ENCODE measurements at regions not wholly inside any gene's neighbourhood (a gene's known extent, or its start where the extent isn't known, plus 50 kb on each side); places are given as distances from the start of the nearest gene placed in this dataset.
"Not testable (repeated sequence)": the region's sequence is repeated elsewhere in the genome, so short reads cannot be mapped to it uniquely, and the experiment has no call there.

DNA sequence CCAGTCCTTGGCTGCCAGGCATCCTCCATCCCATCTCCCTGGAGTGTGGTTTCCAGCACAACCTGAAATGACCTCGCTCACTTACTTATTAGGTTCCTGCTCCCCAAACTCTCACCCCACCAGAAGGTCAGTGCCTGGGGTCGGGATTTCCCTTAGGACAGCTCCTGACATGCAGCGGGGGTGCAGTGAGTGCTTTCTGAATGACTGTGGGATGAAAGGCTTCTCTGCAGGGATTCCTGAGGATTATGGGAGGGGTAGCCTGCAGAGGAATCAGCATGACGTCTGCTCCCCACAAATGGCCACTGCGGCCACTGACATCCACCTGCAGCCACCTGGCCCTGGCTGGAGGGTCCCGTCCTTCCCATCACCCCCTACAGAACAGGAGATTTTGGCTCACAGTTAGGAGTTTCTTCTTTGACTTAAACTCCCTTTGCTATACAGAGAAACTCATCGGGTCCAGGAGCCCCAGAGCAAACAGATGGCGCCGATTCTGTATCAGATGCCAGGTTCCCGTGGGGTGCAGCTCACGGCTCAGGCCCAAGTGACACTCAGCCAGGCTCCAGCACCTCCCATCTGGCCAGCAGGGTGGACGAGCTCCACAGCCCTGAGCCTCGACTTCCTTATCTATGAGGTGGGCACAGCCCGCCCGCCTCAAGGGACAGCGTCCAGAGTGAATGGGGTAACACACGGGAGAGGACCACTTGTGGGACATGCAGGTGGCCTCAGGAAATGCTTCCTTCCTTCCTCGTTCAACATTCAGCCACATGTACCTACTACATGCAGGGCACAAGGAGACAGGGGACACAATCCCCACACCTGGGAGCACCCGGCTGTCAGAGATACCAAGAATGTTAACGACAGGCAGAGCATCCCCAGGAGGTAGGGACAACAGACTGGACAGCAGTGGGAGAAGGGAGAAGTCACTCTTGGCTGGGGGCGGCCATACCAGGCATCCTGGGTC is 69.8 kb downstream of the RMI2 start:
- no peak for DNase-seq (ENCODE audit: low spot score)

DNA sequence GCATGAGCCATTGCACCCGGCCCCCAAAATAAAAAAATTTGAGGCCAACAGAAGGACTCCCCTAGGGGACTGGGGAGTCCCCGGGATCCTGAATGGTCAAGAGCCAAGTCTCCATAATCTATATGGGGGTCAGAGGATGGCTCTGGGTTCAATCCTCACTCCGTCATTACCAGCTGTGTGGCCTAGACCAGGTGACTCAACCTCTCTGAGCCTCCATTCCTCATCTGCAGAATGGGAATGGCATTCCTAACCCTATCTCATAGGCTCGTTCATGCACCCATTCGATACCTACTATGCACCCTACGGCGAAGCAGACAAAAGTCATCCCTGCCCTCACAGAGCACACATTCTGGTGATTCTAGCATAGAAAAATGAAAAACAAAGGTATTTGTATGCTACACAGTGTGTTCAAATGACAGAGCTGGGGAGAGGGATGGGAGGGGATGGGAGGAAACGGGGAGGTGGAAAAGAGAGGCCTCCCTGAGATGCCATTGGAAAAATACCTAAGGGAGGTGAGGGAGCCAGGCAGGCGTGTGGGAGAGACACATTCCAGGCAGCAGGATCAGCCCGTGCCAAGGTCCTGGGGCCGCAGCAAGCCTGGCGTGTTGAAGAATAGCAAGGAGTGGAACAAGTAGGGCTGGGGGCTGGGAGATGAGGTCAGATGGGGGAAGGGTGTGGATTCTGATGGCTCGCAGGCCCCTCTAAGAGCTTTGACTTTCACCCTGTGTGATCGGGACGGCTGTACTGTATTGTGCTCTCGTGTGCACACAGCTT is 71.2 kb downstream of the RMI2 start:
- no peak for DNase-seq (ENCODE audit: low spot score)

DNA sequence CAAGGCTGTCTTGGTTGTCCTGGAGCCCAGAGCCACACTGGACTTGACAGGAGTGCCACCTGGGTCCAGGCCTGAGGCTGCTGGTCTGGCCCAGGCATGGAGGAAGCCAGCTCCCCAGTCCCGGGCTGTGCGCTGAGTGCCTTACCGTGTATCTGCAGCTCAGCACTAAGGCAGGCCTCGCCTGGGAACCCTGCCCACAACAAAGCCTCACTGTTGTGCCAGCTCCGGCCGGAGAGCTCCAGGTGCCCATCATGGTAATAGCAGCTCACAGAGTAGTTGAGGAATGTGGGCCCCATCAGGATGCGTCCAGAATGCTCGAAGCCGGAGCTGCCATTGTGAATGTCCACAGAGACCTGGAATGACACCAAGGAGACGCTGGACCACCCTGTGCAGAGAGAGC is 72.2 kb downstream of the RMI2 start:
- no peak for DNase-seq (ENCODE audit: low spot score)

DNA sequence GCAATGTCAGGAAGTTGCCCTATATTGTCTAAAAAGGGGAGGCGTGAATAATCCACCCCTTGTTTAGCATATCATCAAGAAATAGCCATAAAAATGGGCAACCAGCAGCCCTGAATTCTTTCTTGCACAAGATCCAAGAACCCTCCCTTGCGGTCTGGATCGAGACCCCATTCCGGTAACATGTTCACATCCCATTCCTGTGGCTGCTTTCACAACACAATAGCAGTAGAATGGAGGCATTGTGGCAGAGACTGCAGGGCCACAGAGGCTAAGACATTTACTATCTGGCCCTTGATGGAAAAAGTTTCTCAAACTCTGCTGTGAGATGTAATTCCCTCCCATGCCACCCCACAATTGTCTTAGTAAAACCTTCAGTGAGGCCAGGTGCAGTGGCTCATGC is 73.2 kb downstream of the RMI2 start:
- no peak for DNase-seq (ENCODE audit: low spot score)

DNA sequence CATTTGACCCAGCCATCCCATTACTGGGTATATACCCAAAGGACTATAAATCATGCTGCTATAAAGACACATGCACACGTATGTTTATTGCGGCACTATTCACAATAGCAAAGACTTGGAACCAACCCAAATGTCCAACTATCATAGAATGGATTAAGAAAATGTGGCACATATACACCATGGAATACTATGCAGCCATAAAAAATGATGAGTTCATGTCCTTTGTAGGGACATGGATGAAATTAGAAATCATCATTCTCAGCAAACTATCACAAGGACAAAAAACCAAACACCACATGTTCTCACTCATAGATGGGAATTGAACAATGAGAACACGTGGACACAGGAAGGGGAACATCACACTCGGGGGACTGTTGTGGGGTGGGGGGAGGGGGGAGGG is 74.8 kb downstream of the RMI2 start:
- DNase-seq (ENCODE audit: low spot score) = not testable (repeated sequence)

DNA sequence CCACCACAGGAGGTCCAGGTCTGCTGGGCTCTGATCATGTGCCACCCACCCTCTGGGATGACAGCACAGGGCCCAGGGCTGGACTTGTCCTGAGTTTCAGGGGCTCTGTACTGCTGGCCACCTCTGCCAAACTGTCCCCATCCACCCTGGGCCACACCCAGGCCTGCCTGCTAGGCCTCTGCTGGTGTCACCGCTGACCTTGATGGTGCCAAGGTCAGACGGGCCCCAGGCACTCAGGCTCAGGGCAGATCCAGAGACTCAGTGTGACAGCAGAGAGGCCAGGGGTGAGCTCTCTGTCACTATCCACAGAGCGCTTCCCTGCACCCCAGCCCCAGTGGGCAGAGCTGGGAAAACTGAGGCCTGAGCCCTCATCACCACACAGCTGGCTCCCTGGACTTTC is 75.6 kb downstream of the RMI2 start:
- DNase-seq (ENCODE audit: low spot score) = no peak

DNA sequence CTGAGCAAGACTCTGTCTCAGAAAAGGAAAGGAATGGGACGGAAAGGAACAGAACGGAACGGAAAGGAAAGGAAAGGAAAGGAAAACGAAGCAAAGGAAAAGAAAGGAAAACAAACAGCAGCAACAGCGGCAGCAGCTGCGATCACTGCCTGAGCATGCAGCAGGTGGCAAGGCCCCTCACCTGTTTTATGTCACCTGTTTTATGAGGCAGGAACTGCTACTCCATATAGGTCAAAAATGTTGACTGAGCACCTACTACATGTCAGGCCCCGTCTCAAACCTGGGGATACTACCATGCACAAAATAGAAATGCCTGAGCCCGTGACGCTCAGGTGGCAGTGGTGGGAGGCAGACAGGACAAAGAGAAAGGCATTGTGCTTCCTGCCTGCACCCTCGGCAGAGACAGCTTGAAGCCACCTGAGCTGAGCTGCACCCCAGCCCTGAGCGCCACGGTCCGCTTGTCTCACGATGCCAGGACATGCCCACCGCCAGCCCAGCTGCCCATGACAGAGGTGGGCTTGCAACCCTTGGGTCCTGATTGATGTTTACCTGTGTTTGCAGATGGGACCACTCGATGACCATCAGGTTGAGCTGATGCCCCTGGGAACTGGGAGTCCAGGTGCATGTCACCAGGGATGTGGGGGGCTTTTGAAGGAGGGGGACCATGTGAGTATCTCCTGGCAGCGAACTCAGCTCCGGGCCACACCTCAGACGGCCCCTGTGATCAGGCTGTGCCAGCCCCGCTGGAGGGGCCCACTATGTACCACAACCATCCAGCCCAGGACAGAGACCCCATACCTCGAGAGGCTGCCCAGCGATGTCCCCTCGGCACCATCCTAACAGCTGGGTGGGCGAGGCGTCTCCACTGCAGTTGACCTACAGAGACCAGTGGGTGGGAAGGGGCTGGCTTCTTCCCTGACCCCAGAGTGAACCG is 77.4 kb downstream of the RMI2 start:
- DNase-seq (ENCODE audit: low spot score) = no peak

DNA sequence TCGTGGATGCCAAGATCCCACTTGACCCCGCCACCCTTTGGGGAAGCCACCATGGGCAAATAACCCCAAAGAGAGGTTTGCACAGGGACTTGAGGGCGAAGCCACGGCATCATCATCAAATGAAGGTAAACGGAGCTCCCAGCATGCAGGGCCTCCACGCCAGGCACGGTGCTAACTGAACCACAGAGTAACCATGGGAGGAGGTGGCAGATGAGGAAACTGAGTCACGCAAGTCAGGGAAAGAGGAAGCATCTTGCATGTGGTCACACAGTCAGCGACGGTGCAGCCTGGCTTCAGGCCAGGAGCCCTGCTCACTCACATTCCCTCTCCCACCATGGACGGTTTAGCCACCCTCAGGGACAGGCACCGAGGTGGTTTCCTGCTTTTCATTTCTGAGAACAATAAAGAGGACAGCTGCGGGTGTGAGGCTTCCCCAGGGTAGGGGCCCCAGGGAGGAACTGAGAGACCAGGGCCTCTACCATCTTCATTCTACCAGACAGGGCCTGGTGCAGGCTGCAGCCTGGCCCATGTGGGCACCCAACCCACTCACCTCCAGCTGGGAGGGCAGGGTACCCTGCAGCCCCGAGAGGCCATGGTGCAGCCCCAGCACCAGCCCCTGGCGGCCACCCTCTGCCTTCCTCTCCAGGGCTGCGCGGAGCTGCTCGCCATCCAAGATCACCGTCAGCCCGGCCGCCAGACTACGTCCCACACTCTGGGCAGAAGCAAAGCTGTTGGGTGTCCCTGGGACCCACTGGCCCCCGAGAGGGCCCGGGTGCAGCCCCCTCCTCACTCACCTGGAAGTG is 78.3 kb downstream of the RMI2 start:
- no peak for DNase-seq (ENCODE audit: low spot score)

DNA sequence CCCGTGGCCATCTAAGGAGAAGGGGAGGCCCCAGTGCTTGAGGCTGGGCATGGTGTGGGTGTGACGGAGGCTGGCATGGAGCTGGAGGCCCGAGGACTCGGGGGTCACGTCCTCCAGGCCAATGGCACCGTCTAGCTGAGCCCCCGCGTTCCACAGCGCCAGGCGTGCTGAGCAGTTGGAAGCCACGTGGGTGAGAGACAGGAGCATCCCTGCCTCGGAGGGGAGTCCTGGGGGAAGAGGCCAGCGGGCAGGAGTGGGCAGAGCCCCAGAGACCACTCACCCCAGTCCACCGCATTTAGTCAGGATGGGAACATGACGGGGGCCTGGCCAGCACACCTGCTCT is 78.8 kb downstream of the RMI2 start:
- DNase-seq (ENCODE audit: low spot score) = no peak

DNA sequence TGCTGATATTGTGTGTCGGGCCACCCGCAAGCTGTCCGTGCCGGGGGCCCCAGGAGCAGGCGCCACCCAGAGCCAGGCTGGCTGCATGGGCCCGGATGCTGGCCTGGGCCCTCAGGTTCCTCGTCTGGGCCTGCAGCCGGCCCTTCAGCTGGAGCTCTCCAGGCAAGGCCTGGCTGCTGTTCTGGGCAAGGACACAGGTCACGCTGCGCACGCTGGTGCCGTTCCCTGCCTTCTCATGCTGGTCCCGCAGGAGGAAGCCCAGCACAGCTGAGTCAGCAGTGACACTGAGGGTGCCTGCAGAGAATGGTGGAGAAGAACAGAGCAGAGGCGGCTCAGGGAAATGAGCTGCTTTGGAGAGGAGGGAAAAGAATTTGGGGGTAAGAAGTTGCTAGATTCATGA is 79.9 kb downstream of the RMI2 start:
- DNase-seq (ENCODE audit: low spot score) = no peak

DNA sequence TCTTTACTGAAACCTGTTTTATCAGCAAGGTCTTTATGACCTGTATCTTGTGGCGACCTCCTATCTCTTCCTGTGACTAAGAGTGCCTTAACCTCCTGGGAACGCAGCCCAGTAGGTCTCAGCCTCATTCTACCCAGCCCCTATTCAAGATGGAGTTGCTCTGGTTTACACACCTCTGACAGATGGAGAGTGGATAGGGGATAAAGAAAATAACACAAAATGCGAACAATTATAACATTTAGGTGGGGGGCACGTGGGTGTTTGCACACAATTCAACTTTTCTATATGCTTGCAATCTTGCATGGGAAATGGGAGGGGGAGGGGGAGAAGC is 83.3 kb downstream of the RMI2 start:
- DNase-seq (ENCODE audit: low spot score) = no peak

DNA sequence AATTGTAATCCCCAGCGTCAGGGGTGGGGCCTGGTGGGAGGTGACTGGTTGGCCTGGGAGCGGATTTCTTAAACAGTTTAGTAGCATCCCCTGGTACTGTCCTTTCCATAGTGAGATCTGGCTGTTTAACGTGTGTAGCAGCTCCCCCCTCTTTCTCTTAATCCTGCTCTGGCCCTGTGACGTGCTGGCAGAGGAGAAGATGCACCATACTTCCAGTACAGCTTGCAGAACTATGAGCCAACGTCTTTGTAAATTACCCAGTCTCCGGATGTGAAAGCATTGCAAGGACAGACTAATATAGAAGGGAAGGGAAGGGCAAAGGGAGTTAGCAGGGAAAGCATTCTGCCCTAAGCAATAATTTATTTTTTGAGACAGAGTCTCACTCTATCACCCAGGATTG is 83.9 kb downstream of the RMI2 start:
- no peak for DNase-seq (ENCODE audit: low spot score)

DNA sequence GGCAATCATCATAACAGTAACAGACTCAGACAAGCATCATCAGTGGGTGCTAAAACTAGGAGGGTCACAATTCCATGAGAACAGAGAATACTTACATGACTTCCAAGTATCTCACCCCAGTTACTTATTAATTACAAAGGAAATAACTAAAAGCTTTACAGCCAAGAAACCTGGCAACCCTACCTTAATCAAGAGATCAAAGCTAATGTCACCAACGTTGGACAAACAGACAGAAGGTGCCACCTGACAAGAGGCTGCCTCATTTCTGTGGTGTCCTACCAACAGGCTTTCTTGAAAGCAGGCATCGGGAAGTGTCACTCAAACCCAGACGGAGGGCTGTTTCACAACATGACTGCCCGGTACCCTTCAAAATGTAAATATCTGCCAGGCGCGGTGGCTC is 84.6 kb downstream of the RMI2 start:
- DNase-seq (ENCODE audit: low spot score) = no peak

DNA sequence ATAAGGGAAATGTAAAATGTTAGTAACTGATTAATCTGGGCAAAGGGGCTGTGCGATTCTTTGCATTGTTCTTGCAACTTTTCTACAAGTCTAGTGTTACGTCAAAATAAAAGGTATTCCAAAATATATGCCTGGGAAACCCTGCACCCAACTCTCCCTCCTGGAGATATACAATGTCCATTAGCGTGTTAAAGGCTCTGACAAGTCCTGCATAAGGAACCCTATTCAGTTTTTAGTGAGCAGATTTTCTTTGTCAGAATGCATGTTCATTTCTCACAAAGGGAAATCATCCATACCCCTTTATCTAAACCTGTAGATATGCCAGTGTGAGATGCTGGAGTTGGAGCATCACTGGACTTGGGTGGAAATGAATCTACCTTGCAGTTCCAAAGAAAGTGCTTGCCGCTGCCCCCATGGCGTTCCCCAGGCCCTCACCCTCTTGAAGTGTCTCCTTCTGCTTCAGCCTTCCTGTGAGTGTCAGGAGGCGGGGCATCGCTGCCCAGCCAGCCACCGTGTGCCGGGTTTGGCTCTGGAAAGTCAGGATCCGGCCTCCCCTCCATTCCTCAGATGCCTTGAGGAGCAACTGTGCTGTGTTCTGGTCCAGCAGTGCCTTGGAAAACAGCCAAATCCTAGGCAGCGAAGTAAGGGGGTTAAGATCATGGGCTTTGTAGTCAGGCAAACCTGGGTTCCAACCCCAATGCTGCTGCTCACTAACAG is 85.5 kb downstream of the RMI2 start:
- no peak for DNase-seq (ENCODE audit: low spot score)

DNA sequence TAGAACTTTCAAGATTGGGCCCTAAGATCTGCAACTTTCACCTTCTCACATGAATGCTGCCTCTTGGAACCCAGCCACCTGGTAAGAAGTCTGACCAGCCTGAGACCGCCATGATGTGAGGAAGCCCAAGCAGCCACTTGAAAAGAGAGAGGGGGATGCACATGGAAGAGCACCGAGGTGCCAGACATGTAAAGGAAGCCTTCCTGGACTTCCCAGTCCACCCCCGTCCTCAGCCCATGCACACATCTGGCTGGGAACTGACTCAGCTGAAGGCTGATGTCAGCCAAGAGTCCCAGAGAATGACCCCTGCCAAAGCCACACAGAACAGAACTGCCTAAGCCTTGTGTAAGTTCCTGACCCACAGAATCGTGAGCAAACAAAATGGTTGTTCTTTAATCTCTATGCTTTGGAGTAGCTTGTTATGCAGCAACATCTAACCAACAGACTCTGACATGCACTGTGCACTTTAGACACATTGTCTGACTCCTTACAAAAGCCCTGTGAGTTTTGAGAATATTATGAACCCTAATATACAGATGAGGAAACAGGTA is 86.7 kb downstream of the RMI2 start:
- no peak for DNase-seq (ENCODE audit: low spot score)

DNA sequence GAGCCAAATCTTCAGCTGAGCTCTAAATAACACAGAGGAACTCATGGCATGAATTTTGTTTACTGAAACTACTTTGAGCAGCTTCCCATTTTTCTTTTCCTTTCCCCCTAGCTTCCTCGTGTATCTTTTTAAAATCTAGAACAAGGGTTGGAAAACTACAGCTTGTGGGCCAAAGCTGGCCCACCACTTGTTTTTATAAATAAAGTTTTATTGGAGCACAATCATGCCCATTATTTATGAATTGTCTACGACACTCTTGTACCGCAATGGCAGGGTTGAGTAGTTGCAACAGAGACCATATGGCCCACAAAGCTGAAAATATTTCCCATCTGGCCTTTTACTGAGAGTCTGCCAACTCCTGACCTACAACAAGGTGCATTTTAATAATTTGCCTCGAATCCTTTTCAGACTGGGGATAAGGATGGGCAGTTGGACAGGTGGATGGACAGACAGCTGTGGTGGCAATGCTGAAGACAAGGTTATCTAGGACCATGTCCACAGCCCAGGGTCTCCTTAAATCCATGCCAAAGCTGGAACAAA is 87.7 kb downstream of the RMI2 start:
- DNase-seq (ENCODE audit: low spot score) = no peak

DNA sequence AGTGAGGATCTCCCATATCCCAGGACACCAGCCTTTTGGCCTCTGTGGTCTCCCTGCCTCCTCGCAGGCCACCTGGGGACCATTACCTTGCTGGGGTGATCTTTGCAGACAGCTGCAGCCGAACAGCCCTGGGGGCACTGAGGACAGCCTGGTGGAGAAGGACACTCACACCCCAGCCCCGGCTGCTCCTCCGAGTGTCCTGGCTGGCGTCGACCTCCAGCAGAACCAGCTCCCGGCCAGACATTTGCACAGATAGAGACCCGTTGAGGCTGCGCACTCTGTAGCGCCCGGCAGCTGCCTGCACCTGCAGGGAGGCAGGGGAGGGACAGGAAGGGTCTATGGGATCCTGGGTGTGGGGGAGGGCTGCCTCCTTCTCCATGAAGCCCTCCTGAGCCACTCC is 90.3 kb downstream of the RMI2 start:
- DNase-seq (ENCODE audit: low spot score) = no peak

DNA sequence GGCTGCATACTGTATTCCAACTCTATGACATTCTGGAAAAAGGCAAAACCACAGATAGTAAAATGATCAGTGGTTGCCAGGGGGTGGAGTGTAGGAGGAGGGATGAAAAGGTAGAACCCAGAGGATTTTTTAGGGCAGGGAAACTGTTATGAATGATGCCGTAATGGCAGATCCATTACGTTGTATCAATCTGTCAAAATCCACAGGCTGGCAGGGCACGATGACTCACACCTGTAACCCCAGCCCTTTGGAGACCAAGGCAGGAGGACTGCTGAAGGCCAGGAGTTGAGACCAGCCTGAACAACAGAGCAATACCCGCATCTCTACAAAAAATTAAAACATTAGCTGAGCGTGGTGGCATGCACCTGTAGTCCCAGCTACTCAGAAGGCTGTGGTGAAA is 91.8 kb downstream of the RMI2 start:
- no peak for DNase-seq (ENCODE audit: low spot score)

DNA sequence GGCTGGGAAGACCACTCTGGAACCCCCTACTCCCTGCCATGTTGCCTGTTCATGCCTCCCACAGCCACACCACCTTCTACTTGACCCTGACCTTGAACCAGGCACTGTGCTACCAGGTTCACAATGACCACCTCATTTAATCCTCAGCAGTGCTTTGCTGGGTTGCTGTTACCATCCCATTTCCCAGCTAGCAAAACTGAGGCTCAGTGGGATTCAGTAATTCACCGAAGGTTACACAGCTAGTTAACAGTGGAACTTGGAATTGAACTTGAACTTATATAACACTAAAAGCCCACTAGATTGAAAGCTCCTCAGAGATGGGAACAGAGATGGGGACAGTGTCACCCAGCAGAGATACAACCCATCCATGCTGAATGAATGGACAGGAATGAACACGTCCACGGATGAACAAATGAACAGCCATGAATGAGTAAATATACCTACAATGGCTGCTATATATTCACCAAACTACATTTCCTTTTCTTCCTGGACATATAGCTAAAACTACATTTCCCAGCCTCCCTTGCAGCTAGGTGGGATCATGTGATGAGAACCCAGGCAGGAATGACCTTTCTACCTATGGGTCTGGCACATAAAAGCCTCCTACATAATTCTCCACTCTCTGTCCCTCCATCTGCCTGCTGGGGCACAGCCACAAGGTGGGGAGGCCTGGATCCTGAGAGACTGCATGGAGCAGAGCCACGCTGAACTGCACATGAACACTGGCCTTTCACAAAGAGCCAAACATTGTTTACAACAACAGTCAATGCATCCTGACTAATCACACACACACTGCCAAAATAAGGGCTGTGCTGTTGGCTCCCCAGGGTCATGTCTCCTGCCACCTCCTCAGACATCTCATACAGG is 94.8 kb downstream of the RMI2 start:
- no peak for DNase-seq (ENCODE audit: low spot score)
